Activated naive CD4-positive, alpha-beta T cell treated with anti-CD3 and anti-CD28 coated beads for 36 hours (primary cell): ENCODE measurements at regions not wholly inside any gene's neighbourhood (a gene's known extent, or its start where the extent isn't known, plus 50 kb on each side); places are given as distances from the start of the nearest gene placed in this dataset.

Source experiments
- CTCF ChIA-PET: fragments of 350-600 bp; sonication (Branson Sonifier 250); formaldehyde crosslinking; loops from one replicate; lab custom pipeline; 2021; ENCODE audit warnings: antibody characterized with exemption; lab: Charles Lee
- DNase-seq: peaks from one replicate; pipeline ENCODE4 v3.0.0-alpha.2; 2020
- H3K27ac Mint-ChIP-seq: one replicate; pipeline ENCODE4 v1.8.0; 2021; ENCODE audit warnings: mild to moderate bottlenecking, mixed read lengths
- H3K27me3 Mint-ChIP-seq: one replicate; pipeline ENCODE4 v1.8.0; 2021; ENCODE audit warnings: low read depth, mixed read lengths
- H3K36me3 Mint-ChIP-seq: one replicate; pipeline ENCODE4 v1.8.0; 2021; ENCODE audit warnings: low read depth, mixed read lengths
- H3K4me1 Mint-ChIP-seq: one replicate; pipeline ENCODE4 v1.8.0; 2021; ENCODE audit warnings: low read depth, mixed read lengths
- H3K4me3 Mint-ChIP-seq: one replicate; pipeline ENCODE4 v1.8.0; 2021; ENCODE audit warnings: mild to moderate bottlenecking, moderate library complexity, mixed read lengths
- H3K9me3 Mint-ChIP-seq: one replicate; pipeline ENCODE4 v1.8.0; 2021; ENCODE audit warnings: mixed read lengths
- intact Hi-C: fragments of 100-400 bp; cut with micrococcal nuclease; formaldehyde crosslinking; loops from one replicate; pipeline ENCODE4 v1.15.1; 2023

GRCh38 chr14:100955201-100955600 is 51.7 kb upstream of the RTL1 start:
- H3K27ac Mint-ChIP-seq: no peak overlapping the region
- CTCF ChIA-PET: interaction anchor here (0.6 kb wide), 1 partner anchor 21 kb away, joined by 4 read pairs; no protein-coding TSS in a partner anchor
- peaks cover 10% of the 10 kb centered on the region for H3K27me3 Mint-ChIP-seq
- H3K9me3 Mint-ChIP-seq: no peaks in the 10 kb centered on the region
- no peak for DNase-seq
- intact Hi-C loops: no loop called here
- no peaks in the 10 kb centered on the region for H3K36me3 Mint-ChIP-seq
- H3K4me1 Mint-ChIP-seq: no peaks in the 10 kb centered on the region
- H3K4me3 Mint-ChIP-seq: no peak overlapping the region

DNA sequence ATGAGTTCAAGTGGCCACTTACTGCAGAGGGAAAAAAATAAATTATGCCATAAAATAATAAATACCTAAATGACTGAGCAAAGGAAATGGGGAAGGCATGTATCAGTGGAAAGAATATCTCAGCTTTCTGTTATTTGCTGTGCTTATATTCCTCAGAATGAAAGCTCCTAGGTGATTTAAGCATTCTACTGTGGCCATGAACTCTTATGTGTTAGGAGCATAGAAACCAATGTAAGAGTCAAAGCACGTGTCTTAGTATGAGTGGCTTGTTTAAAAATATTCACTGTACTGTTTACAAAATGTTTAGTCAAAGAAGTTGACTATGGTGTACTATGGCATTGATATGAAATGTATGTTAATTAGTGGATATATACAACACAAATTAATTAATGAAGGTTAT is 59.0 kb upstream of the RTL1 start:
- no peak overlapping the region for H3K4me3 Mint-ChIP-seq
- no peaks in the 10 kb centered on the region for H3K36me3 Mint-ChIP-seq
- peaks cover 18% of the 10 kb centered on the region for H3K27me3 Mint-ChIP-seq
- intact Hi-C loops: no loop called here
- no peaks in the 10 kb centered on the region for H3K4me1 Mint-ChIP-seq
- no peak for DNase-seq
- no peaks in the 10 kb centered on the region for H3K9me3 Mint-ChIP-seq
- H3K27ac Mint-ChIP-seq: no peak overlapping the region
- CTCF ChIA-PET: no interaction called here

- Mint-ChIP-seq H3K4me3 (no peak overlapping the region), H3K9me3 (no peaks in the 10 kb centered on the region), H3K4me1 (no peaks in the 10 kb centered on the region), H3K27me3 (peaks cover 12% of the 10 kb centered on the region), H3K27ac (no peak overlapping the region), H3K36me3 (no peaks in the 10 kb centered on the region)
- DNase-seq: no peak
- intact Hi-C loops: no loop called here
- CTCF ChIA-PET: interaction anchor here (0.7 kb wide), 1 partner anchor 164 kb away, joined by 3 read pairs; no protein-coding TSS in a partner anchor
Measured at GRCh38 chr14:100965296-100965695, 61.8 kb upstream of the RTL1 start.

DNA sequence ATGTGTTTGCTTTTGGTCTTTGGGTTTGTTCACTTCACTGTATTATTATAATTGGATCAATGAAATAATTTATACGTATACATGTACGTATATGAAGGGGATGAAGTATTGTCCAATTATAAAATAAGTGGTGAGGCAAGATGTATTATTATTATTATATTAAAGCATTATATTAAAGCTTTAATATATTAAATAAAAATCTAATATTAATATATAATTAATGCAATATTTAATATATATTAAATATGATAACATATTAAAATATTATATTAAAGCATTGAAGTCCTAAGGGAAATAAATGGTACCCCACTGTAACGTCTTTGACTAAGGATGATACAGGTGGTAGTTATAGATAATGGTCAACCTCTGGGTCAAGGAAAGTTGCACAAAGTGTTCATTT is 63.7 kb upstream of the RTL1 start:
- H3K27me3 Mint-ChIP-seq: peaks cover 10% of the 10 kb centered on the region
- intact Hi-C loops: no loop called here
- H3K36me3 Mint-ChIP-seq: no peaks in the 10 kb centered on the region
- no peak for DNase-seq
- no peak overlapping the region for H3K4me3 Mint-ChIP-seq
- no peak overlapping the region for H3K27ac Mint-ChIP-seq
- no peaks in the 10 kb centered on the region for H3K9me3 Mint-ChIP-seq
- no peaks in the 10 kb centered on the region for H3K4me1 Mint-ChIP-seq
- CTCF ChIA-PET: no interaction called here

GRCh38 chr14:100967930-100968329 is 64.4 kb upstream of the RTL1 start:
- intact Hi-C loops: no loop called here
- H3K4me3 Mint-ChIP-seq: no peak overlapping the region
- peaks cover 10% of the 10 kb centered on the region for H3K27me3 Mint-ChIP-seq
- H3K27ac Mint-ChIP-seq: no peak overlapping the region
- no peaks in the 10 kb centered on the region for H3K4me1 Mint-ChIP-seq
- no peaks in the 10 kb centered on the region for H3K36me3 Mint-ChIP-seq
- DNase-seq: no peak
- H3K9me3 Mint-ChIP-seq: no peaks in the 10 kb centered on the region
- CTCF ChIA-PET: no interaction called here

DNA sequence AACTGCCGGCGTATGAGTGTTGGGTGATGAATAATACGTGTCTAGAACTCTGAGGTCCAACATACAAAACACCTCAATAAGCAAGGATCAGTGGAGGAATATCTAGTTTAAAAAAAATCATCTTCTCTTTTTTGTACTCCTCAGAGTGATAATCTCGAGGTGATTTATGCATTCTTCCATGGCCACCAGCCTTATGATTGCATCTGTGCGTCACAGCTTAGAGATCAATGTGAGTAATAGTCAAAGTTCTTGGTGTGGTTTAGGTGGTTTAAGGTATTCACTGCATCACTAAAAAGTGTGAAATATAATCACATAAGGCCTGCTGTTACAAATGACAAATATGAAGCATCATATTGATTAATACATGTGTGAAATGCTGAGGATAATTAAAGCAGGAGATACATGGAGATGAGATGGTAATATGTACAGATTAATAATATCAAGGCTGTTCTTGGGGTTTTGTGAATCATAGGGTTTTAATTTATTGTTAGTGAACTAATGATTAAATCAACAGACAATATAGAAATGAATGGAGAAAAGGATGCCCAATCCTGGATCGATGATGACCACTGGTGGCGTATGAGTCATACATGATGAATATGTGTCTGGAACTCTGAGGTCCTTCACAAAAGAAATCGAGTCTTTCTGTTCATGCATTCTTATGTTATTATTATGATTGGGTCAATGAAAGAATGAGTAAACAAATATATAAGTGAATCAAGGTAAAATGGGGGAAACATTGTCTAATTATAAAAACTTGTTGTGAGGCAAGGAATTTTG is 68.8 kb upstream of the RTL1 start:
- no peaks in the 10 kb centered on the region for H3K36me3 Mint-ChIP-seq
- CTCF ChIA-PET: no interaction called here
- H3K27me3 Mint-ChIP-seq: peaks cover 4% of the 10 kb centered on the region
- no peaks in the 10 kb centered on the region for H3K9me3 Mint-ChIP-seq
- DNase-seq: no peak
- no peak overlapping the region for H3K4me3 Mint-ChIP-seq
- H3K27ac Mint-ChIP-seq: no peak overlapping the region
- H3K4me1 Mint-ChIP-seq: no peaks in the 10 kb centered on the region
- intact Hi-C loops: no loop called here

DNA sequence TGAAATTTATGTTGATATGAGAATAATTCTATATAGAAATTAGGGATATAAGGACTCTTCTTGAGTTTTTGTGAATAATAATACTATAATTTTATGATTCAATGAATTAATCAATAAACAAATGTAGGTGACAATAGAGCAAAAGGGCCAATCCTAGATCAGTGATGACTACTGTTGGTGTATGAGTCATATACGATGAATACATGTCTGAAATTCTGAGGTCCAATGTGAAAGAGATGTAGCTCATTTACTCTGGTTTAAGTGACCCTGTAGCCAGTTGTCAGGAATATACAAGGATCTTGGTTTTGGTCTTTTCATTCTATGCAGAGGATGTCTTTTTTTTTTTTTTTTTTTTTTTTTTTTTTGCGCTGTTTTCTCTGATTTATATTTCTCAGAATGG is 72.1 kb upstream of the RTL1 start:
- H3K9me3 Mint-ChIP-seq: no peaks in the 10 kb centered on the region
- H3K4me3 Mint-ChIP-seq: no peak overlapping the region
- no peak for DNase-seq
- peaks cover 1% of the 10 kb centered on the region for H3K27me3 Mint-ChIP-seq
- intact Hi-C loops: no loop called here
- H3K4me1 Mint-ChIP-seq: no peaks in the 10 kb centered on the region
- no peak overlapping the region for H3K27ac Mint-ChIP-seq
- no peaks in the 10 kb centered on the region for H3K36me3 Mint-ChIP-seq
- CTCF ChIA-PET: interaction anchor here (0.6 kb wide), 1 partner anchor 21 kb away, joined by 4 read pairs; no protein-coding TSS in a partner anchor

GRCh38 chr14:100979079-100979478 is 75.6 kb upstream of the RTL1 start:
- no peak for DNase-seq
- Mint-ChIP-seq H3K4me1 (no peaks in the 10 kb centered on the region), H3K9me3 (no peaks in the 10 kb centered on the region), H3K27ac (no peak overlapping the region), H3K27me3 (peaks cover 8% of the 10 kb centered on the region), H3K4me3 (no peak overlapping the region), H3K36me3 (no peaks in the 10 kb centered on the region)
- CTCF ChIA-PET: no interaction called here
- intact Hi-C loops: no loop called here

DNA sequence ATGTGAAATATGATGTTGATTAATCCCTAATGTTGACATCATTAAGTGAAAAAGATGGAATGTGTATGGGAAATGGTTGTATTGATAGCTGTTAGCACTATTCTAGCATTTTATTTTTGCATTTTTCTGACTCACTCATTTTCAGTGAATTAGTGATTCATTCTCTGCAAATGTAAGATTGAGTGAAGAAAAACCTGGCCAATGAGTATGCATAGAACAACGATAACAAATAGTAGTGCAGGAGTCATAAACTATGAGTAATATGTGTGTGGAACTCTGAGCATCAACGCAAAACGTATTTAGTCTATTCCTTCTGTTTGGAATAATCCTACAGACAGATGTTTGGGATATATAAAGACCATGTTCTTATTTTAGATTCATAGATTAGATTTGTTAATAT is 76.3 kb upstream of the RTL1 start:
- CTCF ChIA-PET: no interaction called here
- no peak for DNase-seq
- no peaks in the 10 kb centered on the region for H3K36me3 Mint-ChIP-seq
- H3K4me1 Mint-ChIP-seq: no peaks in the 10 kb centered on the region
- no peak overlapping the region for H3K27ac Mint-ChIP-seq
- no peaks in the 10 kb centered on the region for H3K9me3 Mint-ChIP-seq
- H3K27me3 Mint-ChIP-seq: peaks cover 8% of the 10 kb centered on the region
- no peak overlapping the region for H3K4me3 Mint-ChIP-seq
- intact Hi-C loops: no loop called here

- H3K4me3 Mint-ChIP-seq: no peak overlapping the region
- no peaks in the 10 kb centered on the region for H3K36me3 Mint-ChIP-seq
- CTCF ChIA-PET: no interaction called here
- H3K27me3 Mint-ChIP-seq: peaks cover 9% of the 10 kb centered on the region
- no peaks in the 10 kb centered on the region for H3K4me1 Mint-ChIP-seq
- H3K9me3 Mint-ChIP-seq: no peaks in the 10 kb centered on the region
- no peak for DNase-seq
- H3K27ac Mint-ChIP-seq: no peak overlapping the region
- intact Hi-C loops: no loop called here
Measured at GRCh38 chr14:100980823-100981222, 77.3 kb upstream of the RTL1 start.

GRCh38 chr14:100981809-100982208 is 78.3 kb upstream of the RTL1 start:
- Mint-ChIP-seq H3K4me1 (no peaks in the 10 kb centered on the region), H3K4me3 (no peak overlapping the region), H3K27ac (no peak overlapping the region), H3K36me3 (no peaks in the 10 kb centered on the region), H3K9me3 (no peaks in the 10 kb centered on the region), H3K27me3 (peaks cover 9% of the 10 kb centered on the region)
- intact Hi-C loops: no loop called here
- CTCF ChIA-PET: no interaction called here
- no peak for DNase-seq

DNA sequence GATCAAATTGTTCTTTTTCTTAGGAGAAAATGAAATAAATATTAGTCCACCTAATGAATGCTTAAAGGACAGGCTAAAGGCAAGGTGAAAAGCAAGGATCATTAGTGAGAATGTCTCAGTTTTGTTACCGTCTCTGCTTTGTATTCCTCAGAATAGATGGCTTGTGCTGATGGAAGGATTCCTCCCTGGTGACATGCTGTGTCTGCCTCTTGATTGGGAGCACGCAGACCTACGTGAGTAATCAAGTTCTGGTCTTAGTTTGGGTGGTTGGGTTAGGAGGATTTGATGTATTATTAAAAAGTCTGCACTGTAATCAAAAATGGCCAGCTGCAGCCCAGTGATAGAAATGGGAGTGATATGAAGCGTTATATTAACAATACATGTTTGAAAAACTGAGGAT is 78.8 kb upstream of the RTL1 start:
- Mint-ChIP-seq H3K36me3 (no peaks in the 10 kb centered on the region), H3K27ac (no peak overlapping the region), H3K4me1 (no peaks in the 10 kb centered on the region), H3K27me3 (peaks cover 8% of the 10 kb centered on the region), H3K4me3 (no peak overlapping the region), H3K9me3 (no peaks in the 10 kb centered on the region)
- no peak for DNase-seq
- CTCF ChIA-PET: no interaction called here
- intact Hi-C loops: no loop called here

- intact Hi-C loops: no loop called here
- no peaks in the 10 kb centered on the region for H3K4me1 Mint-ChIP-seq
- peaks cover 8% of the 10 kb centered on the region for H3K27me3 Mint-ChIP-seq
Measured at GRCh38 chr14:100982762-100983161, 79.2 kb upstream of the RTL1 start.

More at GRCh38 chr14:100982762-100983161, 79.2 kb upstream of the RTL1 start:
- Mint-ChIP-seq H3K36me3 (no peaks in the 10 kb centered on the region), H3K9me3 (no peaks in the 10 kb centered on the region), H3K4me3 (no peak overlapping the region), H3K27ac (no peak overlapping the region)
- DNase-seq: no peak
- CTCF ChIA-PET: no interaction called here
